ENCODE measurements at regions not wholly inside any gene's neighbourhood (a gene's known extent, or its start where the extent isn't known, plus 50 kb on each side); places are given as distances from the start of the nearest gene placed in this dataset.

DNA sequence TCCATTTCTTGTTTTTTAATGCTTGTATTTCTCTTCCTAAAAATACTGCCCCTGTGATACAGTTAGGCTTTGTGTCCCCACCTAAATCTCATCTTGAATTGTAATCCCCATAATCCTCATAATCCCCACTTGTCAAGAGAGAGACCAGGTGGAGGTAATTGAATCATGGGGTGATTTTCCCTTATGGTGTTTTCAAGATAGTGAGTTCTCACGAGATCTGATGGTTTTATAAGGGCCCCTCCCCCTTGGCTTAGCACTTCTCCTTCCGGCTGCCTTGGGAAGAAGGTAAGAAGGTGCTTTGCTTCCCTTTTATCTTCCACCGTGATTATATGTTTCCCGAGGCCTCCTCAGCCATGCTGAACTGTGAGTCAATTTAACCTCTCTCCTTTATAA is 227.4 kb downstream of the MAN2A1 start:
- DNase-seq (ENCODE audit: low read depth in 2 of 2) = no peak

DNA sequence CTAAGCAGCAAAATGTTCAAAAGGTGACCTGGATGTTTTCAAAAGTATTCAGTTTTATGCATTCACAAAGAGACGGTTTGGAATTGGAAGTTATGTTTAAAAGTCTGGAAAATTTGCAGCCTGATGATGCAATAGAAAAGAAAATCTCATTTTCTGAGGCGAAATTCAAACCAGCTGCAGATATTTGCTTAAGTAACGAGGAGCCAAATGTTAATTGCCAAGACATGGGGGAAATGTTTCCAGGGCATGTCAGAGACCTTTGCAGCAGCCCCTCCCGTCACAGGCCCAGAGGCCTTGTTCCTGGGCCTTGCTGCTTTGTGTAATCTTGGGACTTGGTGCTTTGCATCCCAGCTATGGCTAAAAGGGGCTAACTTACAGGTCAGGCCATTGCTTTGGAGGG is 228.2 kb downstream of the MAN2A1 start:
- DNase-seq (ENCODE audit: low read depth in 2 of 2) = peak in 1 of 2 experiments; percentile 8

- no peak for DNase-seq (ENCODE audit: low read depth in 2 of 2)
Observed at GRCh38 chr5:109920736-109921135, 231.0 kb downstream of the MAN2A1 start.

GRCh38 chr5:109921735-109922380 is 232.1 kb downstream of the MAN2A1 start:
- no peak for DNase-seq (ENCODE audit: low read depth in 2 of 2)

DNA sequence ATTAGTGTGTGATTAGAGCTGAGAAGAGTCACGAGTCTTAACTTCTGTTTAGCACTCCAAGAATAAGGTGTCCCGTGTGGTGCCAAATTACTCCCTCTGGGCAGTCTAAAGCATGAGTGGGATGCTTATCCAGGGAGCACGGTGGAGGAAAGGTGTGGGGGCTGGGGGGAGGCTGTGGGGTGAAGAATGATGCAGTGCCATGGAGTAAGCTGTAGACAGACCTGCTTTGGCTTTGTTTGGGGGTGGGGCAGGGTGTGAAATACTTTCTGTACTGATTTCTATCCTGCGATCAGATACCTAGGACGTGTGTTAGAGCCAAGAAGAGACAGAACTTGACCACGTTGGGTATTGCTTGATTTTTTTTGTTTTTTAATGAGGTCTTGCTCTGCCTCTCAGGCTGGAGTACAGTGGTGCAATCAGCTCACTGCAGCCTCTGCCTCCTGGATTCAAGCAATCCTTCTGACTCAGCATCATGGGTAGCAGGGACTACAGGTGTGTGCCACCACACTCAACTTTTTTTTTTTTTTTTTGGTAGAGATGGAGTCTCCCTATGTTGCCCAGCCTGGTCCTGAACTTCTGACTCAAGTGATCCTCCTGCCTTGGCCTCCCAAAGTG is 232.8 kb downstream of the MAN2A1 start:
- DNase-seq (ENCODE audit: low read depth in 2 of 2) = no peak

- DNase-seq (ENCODE audit: low read depth in 2 of 2) = no peak
Observed at GRCh38 chr5:109923205-109923604, 233.5 kb downstream of the MAN2A1 start.

GRCh38 chr5:109924237-109925107 is 234.7 kb downstream of the MAN2A1 start:
- no peak for DNase-seq (ENCODE audit: low read depth in 2 of 2)

- DNase-seq (ENCODE audit: low read depth in 2 of 2) = no peak
Observed at GRCh38 chr5:109927639-109928038, 237.9 kb downstream of the MAN2A1 start.

GRCh38 chr5:109928046-109928445 is 238.3 kb downstream of the MAN2A1 start:
- DNase-seq (ENCODE audit: low read depth in 2 of 2) = no peak

DNA sequence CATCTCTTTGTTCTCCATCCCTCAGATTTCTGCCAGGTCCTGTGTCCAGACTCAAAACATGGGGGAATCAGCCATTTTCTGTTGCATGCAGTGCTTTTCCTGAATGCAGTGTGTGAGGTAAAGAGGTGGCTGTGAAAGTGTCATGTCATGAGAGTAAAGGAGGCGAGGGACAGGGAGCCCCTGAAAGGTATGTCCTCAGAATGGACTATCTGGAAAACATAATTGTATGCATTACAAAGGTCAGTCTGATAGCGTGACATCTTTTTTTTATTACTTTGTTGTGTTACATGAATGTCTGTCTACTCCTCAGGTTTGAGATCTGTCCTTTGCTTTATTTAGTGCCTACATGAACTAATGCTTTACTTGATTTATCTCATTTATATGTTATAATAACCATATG is 239.1 kb downstream of the MAN2A1 start:
- DNase-seq (ENCODE audit: low read depth in 2 of 2) = no peak

GRCh38 chr5:109929376-109929775 is 239.6 kb downstream of the MAN2A1 start:
- no peak for DNase-seq (ENCODE audit: low read depth in 2 of 2)

DNA sequence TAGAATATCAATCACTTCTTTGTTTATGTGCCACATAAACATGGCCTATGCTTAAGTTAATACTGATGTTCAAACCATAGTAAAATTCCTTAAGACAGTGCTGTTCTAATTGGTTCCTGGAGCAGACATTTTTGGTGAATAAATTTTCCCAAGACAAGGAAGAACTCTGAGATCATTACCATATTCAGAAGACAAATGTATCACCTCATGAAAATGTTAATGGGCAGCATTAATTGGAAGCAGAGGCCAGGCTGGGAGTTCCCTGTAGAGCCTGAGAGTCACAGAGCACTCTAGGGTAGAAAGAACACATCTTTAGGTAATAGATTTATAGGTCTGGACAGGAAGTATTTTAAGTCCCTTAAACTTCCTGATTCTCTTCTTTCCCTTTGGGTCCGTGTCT is 240.2 kb downstream of the MAN2A1 start:
- no peak for DNase-seq (ENCODE audit: low read depth in 2 of 2)

GRCh38 chr5:109931049-109931780 is 241.5 kb downstream of the MAN2A1 start:
- DNase-seq (ENCODE audit: low read depth in 2 of 2) = no peak

GRCh38 chr5:109935833-109936490 is 246.2 kb downstream of the MAN2A1 start:
- no peak for DNase-seq (ENCODE audit: low read depth in 2 of 2)

DNA sequence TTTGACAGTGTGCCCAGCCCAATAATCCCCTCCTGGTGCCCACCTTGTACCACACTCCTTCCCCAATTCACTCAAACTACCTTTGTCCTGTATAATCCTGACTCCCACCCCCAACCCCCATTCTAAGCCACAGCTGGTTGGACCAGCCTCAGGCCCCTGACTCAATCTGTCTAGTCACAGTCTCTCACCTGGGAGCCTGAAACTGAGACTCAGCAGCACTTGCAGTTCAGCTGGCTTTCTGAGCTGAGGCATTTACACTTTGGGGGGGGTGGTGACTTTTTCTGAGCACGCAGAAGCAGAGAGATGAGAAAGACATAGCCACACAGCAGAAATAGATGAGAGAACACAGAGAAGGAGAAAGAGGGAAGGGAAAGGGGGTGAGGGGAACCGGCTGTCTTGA is 247.3 kb downstream of the MAN2A1 start:
- DNase-seq (ENCODE audit: low read depth in 2 of 2) = no peak

GRCh38 chr5:109937951-109938350 is 248.2 kb downstream of the MAN2A1 start:
- DNase-seq (ENCODE audit: low read depth in 2 of 2) = no peak

DNA sequence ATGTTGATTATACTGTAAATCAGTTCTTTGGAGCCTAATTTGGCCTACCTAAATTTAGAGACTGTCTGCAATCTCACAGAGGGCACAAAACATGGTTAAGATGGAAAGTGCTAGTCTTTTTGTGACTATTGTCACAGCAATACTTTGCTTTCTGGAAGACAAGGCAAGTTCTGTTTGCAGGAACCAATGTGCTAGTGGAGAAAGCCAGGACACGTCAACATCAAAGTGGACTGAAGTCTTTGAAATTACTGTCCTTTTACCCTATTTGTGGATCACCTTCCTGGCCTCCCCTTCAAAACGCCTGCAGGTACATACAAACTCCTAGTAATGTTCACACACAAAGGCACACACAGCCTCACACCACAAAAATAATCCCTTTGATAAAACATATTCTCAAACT is 248.7 kb downstream of the MAN2A1 start:
- no peak for DNase-seq (ENCODE audit: low read depth in 2 of 2)

GRCh38 chr5:109939116-109939682 is 249.5 kb downstream of the MAN2A1 start:
- DNase-seq (ENCODE audit: low read depth in 2 of 2) = no peak

GRCh38 chr5:109942646-109943045 is 252.9 kb downstream of the MAN2A1 start:
- DNase-seq (ENCODE audit: low read depth in 2 of 2) = no peak

DNA sequence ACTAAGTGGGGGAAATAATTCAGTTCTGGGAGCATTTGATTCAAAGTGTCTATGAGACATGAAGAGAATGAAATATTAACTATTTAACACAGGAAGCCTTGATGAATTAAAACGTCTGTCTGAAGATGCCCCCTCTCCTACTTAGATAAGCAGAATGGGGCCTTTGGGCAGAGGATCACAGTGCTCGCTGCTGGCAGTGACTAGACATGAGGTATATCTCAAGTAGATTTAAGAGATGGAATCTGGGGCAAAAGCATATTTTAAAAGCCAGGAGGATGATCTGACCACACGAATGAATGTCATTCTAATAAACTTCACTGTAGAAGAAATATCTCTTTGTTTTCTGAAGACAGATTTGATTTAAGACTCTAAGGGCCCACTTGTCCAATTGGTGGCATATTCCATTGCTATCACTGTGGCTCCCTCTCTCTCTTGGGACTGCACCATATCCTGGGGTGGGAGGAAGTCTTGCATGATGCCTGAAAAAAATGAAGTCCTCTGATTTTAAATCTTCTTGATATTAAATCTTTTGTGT is 254.0 kb downstream of the MAN2A1 start:
- no peak for DNase-seq (ENCODE audit: low read depth in 2 of 2)

DNA sequence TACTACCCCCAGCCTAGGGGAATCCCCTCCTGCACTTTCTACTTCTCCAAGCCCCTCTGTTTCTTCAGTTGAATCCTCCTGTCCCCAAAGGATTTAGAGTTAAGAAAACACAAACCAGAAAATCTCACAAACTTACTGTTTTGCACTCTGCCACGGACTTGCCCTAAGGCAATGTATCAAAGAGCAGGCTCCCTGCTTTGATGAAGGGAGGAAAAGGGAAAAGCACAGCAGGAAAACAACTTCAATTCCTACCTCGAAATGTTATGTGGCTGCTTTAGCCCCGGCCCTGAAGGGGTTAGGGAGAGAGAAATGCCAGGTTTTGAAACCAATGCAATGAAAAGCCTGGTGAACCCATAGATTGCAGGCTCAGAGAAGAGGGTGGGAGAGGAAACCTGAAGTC is 254.7 kb downstream of the MAN2A1 start:
- DNase-seq (ENCODE audit: low read depth in 2 of 2) = no peak
